AG04449 (cell line): ENCODE measurements at regions not wholly inside any gene's neighbourhood (a gene's known extent, or its start where the extent isn't known, plus 50 kb on each side); places are given as distances from the start of the nearest gene placed in this dataset.

ENCODE experiments used
- CTCF ChIA-PET: fragments of 350-600 bp; formaldehyde crosslinking; extraction: SDS; loops from one replicate; lab custom pipeline; 2021; ENCODE audit warnings: antibody characterized with exemption; lab: Yijun Ruan, JAX
- POLR2A ChIA-PET: fragments of 400-600, 350-600 bp; formaldehyde crosslinking; extraction: SDS; loops from one replicate; lab custom pipeline; 2020; ENCODE audit warnings: antibody characterized with exemption, inconsistent platforms; lab: Yijun Ruan, JAX
- DNase-seq: peaks from one replicate; pipeline ENCODE4 v3.0.0-alpha.2; 2010; ENCODE audit warnings: low read depth, low spot score
- H3K4me3 ChIP-seq: 2 replicates; pipeline ENCODE4 v1.5.1; 2011; ENCODE audit warnings: low read depth, mild to moderate bottlenecking, control low read depth, low read length
- CTCF ChIP-seq: IDR thresholded peaks from one replicate; pipeline ENCODE4 v1.5.1; 2011; ENCODE audit warnings: mild to moderate bottlenecking, moderate library complexity, low read length, control low read depth, inconsistent platforms; ENCODE audit not compliant: insufficient read depth; ENCODE audit errors: missing control alignments

GRCh38 chr2:103005393-103005792, 243.6 kb downstream of the TMEM182 start:
- no peak for TF ChIP-seq CTCF
- no peak for DNase-seq
- POLR2A ChIA-PET, result no interaction called here
- CTCF ChIA-PET, result no interaction called here
- no peak overlapping the region for H3K4me3 ChIP-seq

GRCh38 chr2:103007086-103007485, 245.3 kb downstream of the TMEM182 start:
- H3K4me3 ChIP-seq, result no peak overlapping the region
- no peak for DNase-seq
- POLR2A ChIA-PET, result no interaction called here
- CTCF ChIA-PET, result no interaction called here
- no peak for TF ChIP-seq CTCF

GRCh38 chr2:103008586-103008985, 246.8 kb downstream of the TMEM182 start:
- ChIA-PET POLR2A (no interaction called here), CTCF (no interaction called here)
- TF ChIP-seq CTCF, result no peak
- H3K4me3 ChIP-seq, result no peak overlapping the region
- DNase-seq, result no peak

- no peak for TF ChIP-seq CTCF
- CTCF ChIA-PET, result no interaction called here
These were observed 248.0 kb downstream of the TMEM182 start for GRCh38 chr2:103009871-103010270.

GRCh38 chr2:103010306-103010705, 248.5 kb downstream of the TMEM182 start:
- POLR2A ChIA-PET, result no interaction called here
- H3K4me3 ChIP-seq, result no peak overlapping the region
- CTCF ChIA-PET, result no interaction called here
- no peak for DNase-seq
- TF ChIP-seq CTCF, result no peak

More at GRCh38 chr2:103009871-103010270, 248.0 kb downstream of the TMEM182 start:
- no peak for DNase-seq
- H3K4me3 ChIP-seq, result no peak overlapping the region
- POLR2A ChIA-PET, result no interaction called here

- no peak for TF ChIP-seq CTCF
- ChIA-PET CTCF (no interaction called here), POLR2A (no interaction called here)
- no peak overlapping the region for H3K4me3 ChIP-seq
- no peak for DNase-seq
These were observed 248.9 kb downstream of the TMEM182 start for GRCh38 chr2:103010751-103011150.
